ENCODE measurements at regions not wholly inside any gene's neighbourhood (a gene's known extent, or its start where the extent isn't known, plus 50 kb on each side); places are given as distances from the start of the nearest gene placed in this dataset.
"Not testable (repeated sequence)": the region's sequence is repeated elsewhere in the genome, so short reads cannot be mapped to it uniquely, and the experiment has no call there.

- DNase-seq (ENCODE audit: low spot score), result not testable (repeated sequence)
Measured at GRCh38 chr1:166695834-166696233, 143.4 kb upstream of the POGK start.

GRCh38 chr1:166698771-166699170 is 140.5 kb upstream of the POGK start:
- no peak for DNase-seq (ENCODE audit: low spot score)

- DNase-seq (ENCODE audit: low spot score), result no peak
Measured at GRCh38 chr1:166699613-166700012, 139.7 kb upstream of the POGK start.

GRCh38 chr1:166700696-166701095 is 138.6 kb upstream of the POGK start:
- DNase-seq (ENCODE audit: low spot score), result no peak

- no peak for DNase-seq (ENCODE audit: low spot score)
Measured at GRCh38 chr1:166701603-166702100, 137.6 kb upstream of the POGK start.

- no peak for DNase-seq (ENCODE audit: low spot score)
Measured at GRCh38 chr1:166703141-166703540, 136.1 kb upstream of the POGK start.

- peak; percentile 6 for DNase-seq (ENCODE audit: low spot score)
Measured at GRCh38 chr1:166703726-166704462, 135.4 kb upstream of the POGK start.

GRCh38 chr1:166705376-166706289 is 133.6 kb upstream of the POGK start:
- peak; percentile 65 for DNase-seq (ENCODE audit: low spot score)

- DNase-seq (ENCODE audit: low spot score), result no peak
Measured at GRCh38 chr1:166716620-166717019, 122.7 kb upstream of the POGK start.

GRCh38 chr1:166721145-166721544 is 118.1 kb upstream of the POGK start:
- DNase-seq (ENCODE audit: low spot score), result no peak

- no peak for DNase-seq (ENCODE audit: low spot score)
Measured at GRCh38 chr1:166730299-166730888, 108.9 kb upstream of the POGK start.

GRCh38 chr1:166738140-166738539 is 101.1 kb upstream of the POGK start:
- no peak for DNase-seq (ENCODE audit: low spot score)

- no peak for DNase-seq (ENCODE audit: low spot score)
Measured at GRCh38 chr1:166738873-166739272, 100.4 kb upstream of the POGK start.

GRCh38 chr1:166740668-166741276 is 98.5 kb upstream of the POGK start:
- no peak for DNase-seq (ENCODE audit: low spot score)

GRCh38 chr1:166763318-166763717 is 76.0 kb upstream of the POGK start:
- no peak for DNase-seq (ENCODE audit: low spot score)

- no peak for DNase-seq (ENCODE audit: low spot score)
Measured at GRCh38 chr1:166766942-166767341, 72.3 kb upstream of the POGK start.

GRCh38 chr1:166784646-166785045 is 54.6 kb upstream of the POGK start:
- not testable (repeated sequence) for DNase-seq (ENCODE audit: low spot score)

- no peak for DNase-seq (ENCODE audit: low spot score)
Measured at GRCh38 chr1:166785987-166786386, 53.3 kb upstream of the POGK start.

GRCh38 chr1:166789286-166789685 is 50.0 kb upstream of the POGK start:
- no peak for DNase-seq (ENCODE audit: low spot score)
